ENCODE measurements at regions not wholly inside any gene's neighbourhood (a gene's known extent, or its start where the extent isn't known, plus 50 kb on each side); places are given as distances from the start of the nearest gene placed in this dataset.

DNA sequence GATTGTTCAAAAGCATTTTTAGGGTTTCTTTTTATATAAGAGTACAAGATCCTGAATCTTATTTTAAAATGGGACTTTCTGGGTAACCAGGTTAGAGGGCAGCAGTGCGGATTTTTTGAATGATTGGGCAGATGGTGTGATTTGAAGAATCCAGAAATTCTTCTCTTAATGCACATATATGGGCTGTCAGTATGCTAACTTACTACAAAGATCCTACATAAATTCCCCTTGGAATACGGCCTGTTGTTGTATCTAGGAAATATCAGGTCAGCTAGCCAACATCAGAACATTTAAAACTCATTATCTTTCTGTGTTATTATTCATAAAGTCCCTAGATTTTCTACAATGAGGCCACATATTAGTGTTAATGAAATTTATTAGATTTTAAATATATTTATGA lies 229.6 kb upstream of the TPRG1 start:
- TF ChIP-seq ZNF792 (CRISPR knock-in tag; IDR thresholded peaks at IDR 0.05) (no peak), HNF4A (CRISPR knock-in tag; IDR thresholded peaks at IDR 0.05) (no peak), ZNF761 (CRISPR knock-in tag; conservative IDR thresholded peaks at IDR 0.05) (no peak), MYC (CRISPR knock-in tag; IDR thresholded peaks at IDR 0.05; ENCODE audit: borderline replicate concordance) (no peak), CENPT (CRISPR knock-in tag; IDR thresholded peaks at IDR 0.05; ENCODE audit: low read depth) (no peak), IKZF4 (CRISPR knock-in tag; IDR thresholded peaks at IDR 0.05; ENCODE audit: borderline replicate concordance, low read depth, not compliant biosample characterization) (no peak), KLF13 (CRISPR knock-in tag; IDR thresholded peaks at IDR 0.05) (no peak), RBFOX2 (IDR thresholded peaks at IDR 0.05; ENCODE audit: low read depth, low read length) (no peak), FOSL1 (CRISPR knock-in tag; IDR thresholded peaks at IDR 0.05; ENCODE audit: borderline replicate concordance) (no peak), SIN3A (IDR thresholded peaks at IDR 0.05; ENCODE audit: borderline replicate concordance, low read depth, low read length) (no peak), KDM1A (CRISPR knock-in tag; IDR thresholded peaks at IDR 0.05) (no peak)
- TF ChIP-seq, protein P1, sequence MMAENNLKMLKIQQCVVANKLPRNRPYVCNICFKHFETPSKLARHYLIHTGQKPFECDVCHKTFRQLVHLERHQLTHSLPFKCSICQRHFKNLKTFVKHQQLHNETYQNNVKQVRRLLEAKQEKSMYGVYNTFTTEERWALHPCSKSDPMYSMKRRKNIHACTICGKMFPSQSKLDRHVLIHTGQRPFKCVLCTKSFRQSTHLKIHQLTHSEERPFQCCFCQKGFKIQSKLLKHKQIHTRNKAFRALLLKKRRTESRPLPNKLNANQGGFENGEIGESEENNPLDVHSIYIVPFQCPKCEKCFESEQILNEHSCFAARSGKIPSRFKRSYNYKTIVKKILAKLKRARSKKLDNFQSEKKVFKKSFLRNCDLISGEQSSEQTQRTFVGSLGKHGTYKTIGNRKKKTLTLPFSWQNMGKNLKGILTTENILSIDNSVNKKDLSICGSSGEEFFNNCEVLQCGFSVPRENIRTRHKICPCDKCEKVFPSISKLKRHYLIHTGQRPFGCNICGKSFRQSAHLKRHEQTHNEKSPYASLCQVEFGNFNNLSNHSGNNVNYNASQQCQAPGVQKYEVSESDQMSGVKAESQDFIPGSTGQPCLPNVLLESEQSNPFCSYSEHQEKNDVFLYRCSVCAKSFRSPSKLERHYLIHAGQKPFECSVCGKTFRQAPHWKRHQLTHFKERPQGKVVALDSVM (CRISPR knock-in tag; IDR thresholded peaks at IDR 0.05), result no peak
- TF ChIP-seq, protein P2, sequence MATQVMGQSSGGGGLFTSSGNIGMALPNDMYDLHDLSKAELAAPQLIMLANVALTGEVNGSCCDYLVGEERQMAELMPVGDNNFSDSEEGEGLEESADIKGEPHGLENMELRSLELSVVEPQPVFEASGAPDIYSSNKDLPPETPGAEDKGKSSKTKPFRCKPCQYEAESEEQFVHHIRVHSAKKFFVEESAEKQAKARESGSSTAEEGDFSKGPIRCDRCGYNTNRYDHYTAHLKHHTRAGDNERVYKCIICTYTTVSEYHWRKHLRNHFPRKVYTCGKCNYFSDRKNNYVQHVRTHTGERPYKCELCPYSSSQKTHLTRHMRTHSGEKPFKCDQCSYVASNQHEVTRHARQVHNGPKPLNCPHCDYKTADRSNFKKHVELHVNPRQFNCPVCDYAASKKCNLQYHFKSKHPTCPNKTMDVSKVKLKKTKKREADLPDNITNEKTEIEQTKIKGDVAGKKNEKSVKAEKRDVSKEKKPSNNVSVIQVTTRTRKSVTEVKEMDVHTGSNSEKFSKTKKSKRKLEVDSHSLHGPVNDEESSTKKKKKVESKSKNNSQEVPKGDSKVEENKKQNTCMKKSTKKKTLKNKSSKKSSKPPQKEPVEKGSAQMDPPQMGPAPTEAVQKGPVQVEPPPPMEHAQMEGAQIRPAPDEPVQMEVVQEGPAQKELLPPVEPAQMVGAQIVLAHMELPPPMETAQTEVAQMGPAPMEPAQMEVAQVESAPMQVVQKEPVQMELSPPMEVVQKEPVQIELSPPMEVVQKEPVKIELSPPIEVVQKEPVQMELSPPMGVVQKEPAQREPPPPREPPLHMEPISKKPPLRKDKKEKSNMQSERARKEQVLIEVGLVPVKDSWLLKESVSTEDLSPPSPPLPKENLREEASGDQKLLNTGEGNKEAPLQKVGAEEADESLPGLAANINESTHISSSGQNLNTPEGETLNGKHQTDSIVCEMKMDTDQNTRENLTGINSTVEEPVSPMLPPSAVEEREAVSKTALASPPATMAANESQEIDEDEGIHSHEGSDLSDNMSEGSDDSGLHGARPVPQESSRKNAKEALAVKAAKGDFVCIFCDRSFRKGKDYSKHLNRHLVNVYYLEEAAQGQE (IDR thresholded peaks at IDR 0.05; ENCODE audit: borderline replicate concordance in 1 of 2, low read depth in 1 of 2, low read length in 2 of 2), result no peak
- TF ChIP-seq, protein P3, sequence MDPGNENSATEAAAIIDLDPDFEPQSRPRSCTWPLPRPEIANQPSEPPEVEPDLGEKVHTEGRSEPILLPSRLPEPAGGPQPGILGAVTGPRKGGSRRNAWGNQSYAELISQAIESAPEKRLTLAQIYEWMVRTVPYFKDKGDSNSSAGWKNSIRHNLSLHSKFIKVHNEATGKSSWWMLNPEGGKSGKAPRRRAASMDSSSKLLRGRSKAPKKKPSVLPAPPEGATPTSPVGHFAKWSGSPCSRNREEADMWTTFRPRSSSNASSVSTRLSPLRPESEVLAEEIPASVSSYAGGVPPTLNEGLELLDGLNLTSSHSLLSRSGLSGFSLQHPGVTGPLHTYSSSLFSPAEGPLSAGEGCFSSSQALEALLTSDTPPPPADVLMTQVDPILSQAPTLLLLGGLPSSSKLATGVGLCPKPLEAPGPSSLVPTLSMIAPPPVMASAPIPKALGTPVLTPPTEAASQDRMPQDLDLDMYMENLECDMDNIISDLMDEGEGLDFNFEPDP (CRISPR knock-in tag; conservative IDR thresholded peaks at IDR 0.05), result no peak
